Keratinocyte (primary cell): ENCODE measurements at regions not wholly inside any gene's neighbourhood (a gene's known extent, or its start where the extent isn't known, plus 50 kb on each side); places are given as distances from the start of the nearest gene placed in this dataset.

Source experiments
- CTCF ChIP-seq, 3 experiments: IDR thresholded peaks in 1 of 3; conservative IDR thresholded peaks in 1 of 3; optimal IDR thresholded peaks in 1 of 3; 2 replicates in 2 of 3; 3 replicates in 1 of 3; pipeline versions ENCODE3 to v1.5.1; 2011; ENCODE audit warnings: low read length in 3 of 3, mild to moderate bottlenecking in 3 of 3, moderate library complexity in 2 of 3, control low read depth in 1 of 3, inconsistent platforms in 1 of 3; ENCODE audit not compliant: insufficient read depth in 2 of 3; ENCODE audit errors: extremely low read depth in 1 of 3
- EZH2 ChIP-seq: IDR thresholded peaks from one replicate; pipeline ENCODE4 v1.6.1; 2012; ENCODE audit warnings: inconsistent platforms, mild to moderate bottlenecking, low read length, moderate library complexity

DNA sequence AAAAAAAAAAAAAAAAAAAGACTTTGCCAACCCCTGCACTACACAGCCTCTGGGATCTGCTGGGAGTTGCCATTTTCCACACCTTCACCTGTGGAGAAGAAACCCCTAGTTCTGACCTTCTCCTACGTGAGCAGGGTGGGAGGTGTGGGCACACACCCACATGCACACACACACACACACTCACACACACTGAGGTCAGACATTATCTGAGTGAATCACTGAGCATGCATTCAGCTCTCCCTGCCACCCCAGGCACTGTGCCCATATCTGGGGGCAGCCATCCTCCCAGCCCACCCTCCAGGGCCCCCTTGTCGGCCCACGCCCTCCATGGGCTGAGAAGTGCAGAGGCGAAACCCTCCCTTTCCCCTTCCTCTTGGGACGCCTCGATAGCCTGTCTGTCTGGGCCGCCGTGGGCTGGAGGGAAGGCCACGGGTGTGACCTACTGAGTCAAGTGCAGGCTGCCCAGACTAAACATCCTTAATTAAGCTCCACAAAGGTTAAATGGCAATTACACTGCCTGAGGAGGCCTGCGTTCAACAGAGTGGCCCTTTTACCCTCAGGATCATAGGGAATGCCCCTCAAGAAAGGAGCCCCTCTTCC lies 143.8 kb downstream of the C16orf95 start:
- TF ChIP-seq CTCF (optimal IDR thresholded peaks at IDR 0.05 in 1 of 3, IDR thresholded peaks at IDR 0.05 in 1 of 3, conservative IDR thresholded peaks at IDR 0.05 in 1 of 3; ENCODE audit: extremely low read depth in 1 of 3, insufficient read depth in 2 of 3, low read length in 3 of 3) (no peak), EZH2 (no peak)
